ENCODE measurements at regions not wholly inside any gene's neighbourhood (a gene's known extent, or its start where the extent isn't known, plus 50 kb on each side); places are given as distances from the start of the nearest gene placed in this dataset.

GRCh38 chr11:113562981-113563461 lies 87.8 kb upstream of the DRD2 start (continued):
- TF ChIP-seq CCNT2 (IDR thresholded peaks at IDR 0.05; ENCODE audit: borderline replicate concordance, extremely low read depth, insufficient read length, low read depth, low read length): no peak
- no peak for TF ChIP-seq PHF20 (IDR thresholded peaks at IDR 0.05; ENCODE audit: partially characterized antibody)
- no peak for TF ChIP-seq ZNF695 (CRISPR knock-in tag; IDR thresholded peaks at IDR 0.05)
- TF ChIP-seq ZNF717 (CRISPR knock-in tag; IDR thresholded peaks at IDR 0.05): no peak
- no peak for TF ChIP-seq L3MBTL2 (IDR thresholded peaks at IDR 0.05)
- TF ChIP-seq ZBED1 (IDR thresholded peaks at IDR 0.05): no peak
- no peak for TF ChIP-seq ZC3H11A (IDR thresholded peaks at IDR 0.05; ENCODE audit: low read depth, low read length)
- no peak for TF ChIP-seq ZNF140 (CRISPR knock-in tag; IDR thresholded peaks at IDR 0.05)
- TF ChIP-seq HNRNPH1 (optimal IDR thresholded peaks at IDR 0.05; ENCODE audit: low read depth, low read length): no peak

DNA sequence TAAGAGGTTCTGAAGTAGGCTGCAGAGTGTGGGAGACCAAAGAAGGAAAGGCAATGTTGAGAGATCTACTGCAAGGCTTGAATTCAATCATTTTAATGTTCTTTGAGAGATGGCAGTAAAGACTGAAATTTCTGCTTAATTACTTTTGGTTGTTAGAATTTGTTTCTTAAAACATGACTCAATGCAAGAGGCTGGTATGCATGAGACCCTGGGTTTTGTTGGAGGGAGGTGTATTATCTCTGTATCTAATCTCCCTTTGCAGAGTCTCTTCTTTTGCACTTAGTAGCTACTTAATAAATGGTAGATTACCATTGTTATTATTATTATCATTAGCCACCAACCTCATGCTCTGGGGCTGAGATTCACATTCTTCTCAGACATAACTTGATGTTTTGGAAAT lies 87.4 kb upstream of the DRD2 start:
- no TSS peak for BruUV-seq (replicated peaks)
- ChIA-PET POLR2A (no interaction called here), CTCF (ENCODE audit: low intra/inter-chr PET ratio) (no interaction called here)
- FAIRE-seq (no peak), ATAC-seq (no peak), DNase-seq (ENCODE audit: extremely low read depth in 1 of 4, low spot score in 3 of 4) (no peak)
- intact Hi-C loops (cut with micrococcal nuclease): no loop called here
- in situ Hi-C loops (cut with MboI): no loop called here
- Histone ChIP-seq H3K9ac (ENCODE audit: insufficient read depth in 1 of 2, low read depth in 2 of 2, low read length in 2 of 2) (no peak overlapping the region), H3K36me3 (ENCODE audit: control insufficient read depth, insufficient read depth, low read length) (no peaks in the 10 kb centered on the region), H3K79me2 (ENCODE audit: control insufficient read depth, insufficient read depth, low read length) (no peaks in the 10 kb centered on the region), H4K20me1 (replicated peaks; ENCODE audit: control insufficient read depth, insufficient read depth, low read length) (no peaks in the 10 kb centered on the region), H3K27ac (ENCODE audit: extremely low read depth, low read depth, low read length) (no peak overlapping the region), H3K4me3 (no peak overlapping the region), H3K27me3 (ENCODE audit: control insufficient read depth in 2 of 2, insufficient read depth in 2 of 2, low read length in 2 of 2) (peaks cover 0 to 5% of the 10 kb centered on the region in 2 experiments; a peak in 2 of 5 replicates), H2AFZ (ENCODE audit: low read depth, low read length) (no peak overlapping the region), H3K9me3 (replicated peaks; ENCODE audit: control insufficient read depth, insufficient read depth, low read depth, low read length) (no peaks in the 10 kb centered on the region), H3K4me1 (replicated peaks in 1 of 2; ENCODE audit: control insufficient read depth in 2 of 2, insufficient read depth in 2 of 2, low read length in 2 of 2) (no peaks in the 10 kb centered on the region; a peak in 1 of 5 replicates), H3K4me2 (ENCODE audit: insufficient read depth, low read length) (no peak overlapping the region), H3K9me1 (ENCODE audit: control insufficient read depth, insufficient read depth, low read length) (no peaks in the 10 kb centered on the region)
- TF ChIP-seq ZNF133 (CRISPR knock-in tag; IDR thresholded peaks at IDR 0.05) (no peak), CBFB (CRISPR knock-in tag; IDR thresholded peaks at IDR 0.05) (no peak), ZNF444 (CRISPR knock-in tag; IDR thresholded peaks at IDR 0.05) (no peak), PURB (CRISPR knock-in tag; IDR thresholded peaks at IDR 0.05; ENCODE audit: low read depth) (no peak), MTA1 (IDR thresholded peaks at IDR 0.05; ENCODE audit: borderline replicate concordance) (no peak), RFX7 (CRISPR knock-in tag; IDR thresholded peaks at IDR 0.05) (no peak), CTCF (IDR thresholded peaks at IDR 0.05 in 2 of 3, conservative IDR thresholded peaks at IDR 0.05 in 1 of 3; ENCODE audit: insufficient read depth in 2 of 3, low read depth in 1 of 3, low read length in 3 of 3) (no peak), ZNF140 (CRISPR knock-in tag; IDR thresholded peaks at IDR 0.05) (no peak), TGIF2 (CRISPR knock-in tag; IDR thresholded peaks at IDR 0.05) (no peak), BRD9 (IDR thresholded peaks at IDR 0.05; ENCODE audit: low read depth, partially characterized antibody) (no peak)
- TF ChIP-seq, protein P1, sequence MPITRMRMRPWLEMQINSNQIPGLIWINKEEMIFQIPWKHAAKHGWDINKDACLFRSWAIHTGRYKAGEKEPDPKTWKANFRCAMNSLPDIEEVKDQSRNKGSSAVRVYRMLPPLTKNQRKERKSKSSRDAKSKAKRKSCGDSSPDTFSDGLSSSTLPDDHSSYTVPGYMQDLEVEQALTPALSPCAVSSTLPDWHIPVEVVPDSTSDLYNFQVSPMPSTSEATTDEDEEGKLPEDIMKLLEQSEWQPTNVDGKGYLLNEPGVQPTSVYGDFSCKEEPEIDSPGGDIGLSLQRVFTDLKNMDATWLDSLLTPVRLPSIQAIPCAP (CRISPR knock-in tag; IDR thresholded peaks at IDR 0.05; ENCODE audit: borderline replicate concordance): no peak
- TF ChIP-seq, protein P2, sequence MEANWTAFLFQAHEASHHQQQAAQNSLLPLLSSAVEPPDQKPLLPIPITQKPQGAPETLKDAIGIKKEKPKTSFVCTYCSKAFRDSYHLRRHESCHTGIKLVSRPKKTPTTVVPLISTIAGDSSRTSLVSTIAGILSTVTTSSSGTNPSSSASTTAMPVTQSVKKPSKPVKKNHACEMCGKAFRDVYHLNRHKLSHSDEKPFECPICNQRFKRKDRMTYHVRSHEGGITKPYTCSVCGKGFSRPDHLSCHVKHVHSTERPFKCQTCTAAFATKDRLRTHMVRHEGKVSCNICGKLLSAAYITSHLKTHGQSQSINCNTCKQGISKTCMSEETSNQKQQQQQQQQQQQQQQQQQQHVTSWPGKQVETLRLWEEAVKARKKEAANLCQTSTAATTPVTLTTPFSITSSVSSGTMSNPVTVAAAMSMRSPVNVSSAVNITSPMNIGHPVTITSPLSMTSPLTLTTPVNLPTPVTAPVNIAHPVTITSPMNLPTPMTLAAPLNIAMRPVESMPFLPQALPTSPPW (CRISPR knock-in tag; IDR thresholded peaks at IDR 0.05): no peak

All from K562 (cell line).